ENCODE measurements at regions not wholly inside any gene's neighbourhood (a gene's known extent, or its start where the extent isn't known, plus 50 kb on each side); places are given as distances from the start of the nearest gene placed in this dataset.

GRCh38 chr2:204116159-204116792 lies 179.7 kb downstream of the ICOS start:
- intact Hi-C loops (cut with micrococcal nuclease), result no loop called here
- BruUV-seq (replicated peaks), result no TSS peak
- no peaks in the 10 kb centered on the region for H3K9me3 ChIP-seq (ENCODE audit: control insufficient read depth in 1 of 2, insufficient read depth in 1 of 2, low read depth in 1 of 2, low read length in 2 of 2)
- ChIA-PET CTCF (no interaction called here), RAD21 (ENCODE audit: low non-redundant PET in 1 of 2, low total read pairs in 2 of 2, uncharacterized antibody in 2 of 2, unreplicated experiment in 2 of 2) (no interaction called here), POLR2A (no interaction called here)
- H3K27me3 ChIP-seq (ENCODE audit: insufficient read depth, low read length), result peaks cover 6% of the 10 kb centered on the region; the same call in 1 of the 2 replicates
- H3K27ac ChIP-seq (ENCODE audit: low read depth, low read length), result no peak overlapping the region
- no peak overlapping the region for H3K4me3 ChIP-seq (replicated peaks in 1 of 2; ENCODE audit: low read depth in 1 of 2, low read length in 2 of 2)
- no peak for TF ChIP-seq MAX (IDR thresholded peaks at IDR 0.05)
- no peak for TF ChIP-seq ATF3 (IDR thresholded peaks at IDR 0.05)
- TF ChIP-seq SRF (IDR thresholded peaks at IDR 0.05; ENCODE audit: low read depth), result no peak
- no peak for TF ChIP-seq SP1 (IDR thresholded peaks at IDR 0.05; ENCODE audit: low read depth)
- no peak for TF ChIP-seq SIN3A (IDR thresholded peaks at IDR 0.05; ENCODE audit: low read depth)
- no peak for TF ChIP-seq CTCF (IDR thresholded peaks at IDR 0.05 in 2 of 3, conservative IDR thresholded peaks at IDR 0.05 in 1 of 3; ENCODE audit: borderline replicate concordance in 1 of 3, insufficient read depth in 1 of 3, low read depth in 2 of 3, low read length in 2 of 3)
- no peak for TF ChIP-seq EZH2phosphoT487 (IDR thresholded peaks at IDR 0.05; ENCODE audit: borderline replicate concordance)
- no peak for TF ChIP-seq ELF1 (IDR thresholded peaks at IDR 0.05; ENCODE audit: borderline replicate concordance, low read depth)
- no peak for TF ChIP-seq CBX3 (IDR thresholded peaks at IDR 0.05; ENCODE audit: low read depth)
- 0 out of 4 replicates have a peak, but pooled peaks cover 0 to 3% of the 10 kb centered on the region in 2 experiments for H3K4me1 ChIP-seq (ENCODE audit: control insufficient read depth in 1 of 2, insufficient read depth in 2 of 2, low read length in 2 of 2)
- H4K20me1 ChIP-seq (ENCODE audit: insufficient read depth), result no peaks in the 10 kb centered on the region
- H3K9me2 ChIP-seq (ENCODE audit: insufficient read depth), result no peaks in the 10 kb centered on the region
- ATAC-seq, result no peak
- DNase-seq (ENCODE audit: low read depth, low spot score), result no peak
- H2AFZ ChIP-seq (ENCODE audit: low read depth, low read length, poor library complexity, severe bottlenecking), result no peak overlapping the region
- no peak overlapping the region for H3K9ac ChIP-seq (ENCODE audit: low read length)
- no peaks in the 10 kb centered on the region for H3K79me2 ChIP-seq (ENCODE audit: insufficient read depth, low read length)
- no peaks in the 10 kb centered on the region for H3K36me3 ChIP-seq (ENCODE audit: control insufficient read depth in 1 of 2, insufficient read depth in 2 of 2, low read length in 2 of 2)
- H3K4me2 ChIP-seq (ENCODE audit: low read length), result no peak overlapping the region
